GM18519 (cell line): ENCODE measurements at regions not wholly inside any gene's neighbourhood (a gene's known extent, or its start where the extent isn't known, plus 50 kb on each side); places are given as distances from the start of the nearest gene placed in this dataset.

ENCODE experiments used
- ATAC-seq: cut with Tn5 transposase; IDR thresholded peaks from one replicate; pipeline ENCODE4 v1.9.1; 2021; ENCODE audit warnings: mild to moderate bottlenecking, moderate library complexity; ENCODE audit not compliant: unreplicated experiment, low FRiP score

GRCh38 chr12:59093073-59093772 lies 172.9 kb upstream of the LRIG3 start:
- ATAC-seq = no peak

- no peak for ATAC-seq
Observed at GRCh38 chr12:59088673-59089072, 168.4 kb upstream of the LRIG3 start.

GRCh38 chr12:59087691-59088090 lies 167.4 kb upstream of the LRIG3 start:
- ATAC-seq = no peak

- ATAC-seq = no peak
Observed at GRCh38 chr12:59087077-59087673, 166.9 kb upstream of the LRIG3 start.

- ATAC-seq = no peak
Observed at GRCh38 chr12:59086126-59086525, 165.8 kb upstream of the LRIG3 start.

GRCh38 chr12:59085690-59086089 lies 165.4 kb upstream of the LRIG3 start:
- no peak for ATAC-seq

- ATAC-seq = no peak
Observed at GRCh38 chr12:59084511-59085375, 164.4 kb upstream of the LRIG3 start.

- ATAC-seq = no peak
Observed at GRCh38 chr12:59082952-59083351, 162.6 kb upstream of the LRIG3 start.

- ATAC-seq = no peak
Observed at GRCh38 chr12:59080101-59080500, 159.8 kb upstream of the LRIG3 start.

GRCh38 chr12:59079472-59079871 lies 159.2 kb upstream of the LRIG3 start:
- ATAC-seq = no peak

- ATAC-seq = no peak
Observed at GRCh38 chr12:59079002-59079401, 158.7 kb upstream of the LRIG3 start.

GRCh38 chr12:59077575-59078426 lies 157.5 kb upstream of the LRIG3 start:
- no peak for ATAC-seq

GRCh38 chr12:59077153-59077552 lies 156.8 kb upstream of the LRIG3 start:
- ATAC-seq = no peak

GRCh38 chr12:59076622-59077021 lies 156.3 kb upstream of the LRIG3 start:
- ATAC-seq = no peak

GRCh38 chr12:59075968-59076490 lies 155.7 kb upstream of the LRIG3 start:
- no peak for ATAC-seq

- no peak for ATAC-seq
Observed at GRCh38 chr12:59075141-59075540, 154.8 kb upstream of the LRIG3 start.

GRCh38 chr12:59070322-59070933 lies 150.1 kb upstream of the LRIG3 start:
- ATAC-seq = no peak

GRCh38 chr12:59069516-59069915 lies 149.2 kb upstream of the LRIG3 start:
- ATAC-seq = no peak

- no peak for ATAC-seq
Observed at GRCh38 chr12:59068436-59068835, 148.1 kb upstream of the LRIG3 start.

GRCh38 chr12:59067083-59067482 lies 146.8 kb upstream of the LRIG3 start:
- peak; percentile 86 for ATAC-seq
